Muscle of arm (tissue), 1 donor: ENCODE measurements at regions not wholly inside any gene's neighbourhood (a gene's known extent, or its start where the extent isn't known, plus 50 kb on each side); places are given as distances from the start of the nearest gene placed in this dataset.
"Not testable (repeated sequence)": the region's sequence is repeated elsewhere in the genome, so short reads cannot be mapped to it uniquely, and the experiment has no call there.

ENCODE experiments used
- DNase-seq: peaks from one replicate; pipeline ENCODE4 v3.0.0-alpha.2; 2013

GRCh38 chr2:120515066-120515758, 169.3 kb downstream of the INHBB start:
- DNase-seq: not testable (repeated sequence)

GRCh38 chr2:120515759-120516678, 170.1 kb downstream of the INHBB start:
- DNase-seq: peak; percentile 28

GRCh38 chr2:120516679-120517314, 170.9 kb downstream of the INHBB start:
- DNase-seq: peak; percentile 31

GRCh38 chr2:120517751-120518469, 172.0 kb downstream of the INHBB start:
- no peak for DNase-seq

- DNase-seq: no peak
Measured at GRCh38 chr2:120518819-120519218, 172.9 kb downstream of the INHBB start.

GRCh38 chr2:120519469-120519868, 173.5 kb downstream of the INHBB start:
- no peak for DNase-seq

- no peak for DNase-seq
Measured at GRCh38 chr2:120520454-120520853, 174.5 kb downstream of the INHBB start.

- DNase-seq: no peak
Measured at GRCh38 chr2:120520929-120521912, 175.3 kb downstream of the INHBB start.

- DNase-seq: no peak
Measured at GRCh38 chr2:120522151-120522751, 176.3 kb downstream of the INHBB start.

GRCh38 chr2:120523766-120524165, 177.8 kb downstream of the INHBB start:
- no peak for DNase-seq

GRCh38 chr2:120524174-120524573, 178.2 kb downstream of the INHBB start:
- no peak for DNase-seq

GRCh38 chr2:120525056-120526046, 179.4 kb downstream of the INHBB start:
- DNase-seq: no peak

GRCh38 chr2:120526047-120526562, 180.2 kb downstream of the INHBB start:
- DNase-seq: no peak

- no peak for DNase-seq
Measured at GRCh38 chr2:120526997-120527945, 181.3 kb downstream of the INHBB start.

- no peak for DNase-seq
Measured at GRCh38 chr2:120528051-120528692, 182.2 kb downstream of the INHBB start.

- no peak for DNase-seq
Measured at GRCh38 chr2:120528693-120529076, 182.7 kb downstream of the INHBB start.

- no peak for DNase-seq
Measured at GRCh38 chr2:120530781-120531180, 184.8 kb downstream of the INHBB start.
